Tibial nerve (tissue), 4 donors: ENCODE measurements at regions not wholly inside any gene's neighbourhood (a gene's known extent, or its start where the extent isn't known, plus 50 kb on each side); places are given as distances from the start of the nearest gene placed in this dataset.

Experiments
- DNase-seq, 2 donors: peaks; one replicate each; pipeline ENCODE4 v3.0.0-alpha.2; 2019; ENCODE audit warnings: low spot score in 2 of 2
- H3K27ac ChIP-seq, 4 donors: fragments of 200-600 bp; sonication (generic) in 3 of 4; one replicate each; pipeline ENCODE4 v1.5.1; 2017 to 2019; ENCODE audit warnings: mild to moderate bottlenecking in 1 of 4
- H3K27me3 ChIP-seq, 2 donors: fragments of 200-600 bp; sonication (generic) in 1 of 2; one replicate each; pipeline versions ENCODE4 v1.5.1 to v1.6.0; 2017 to 2019
- H3K36me3 ChIP-seq, 3 donors: fragments of 200-600 bp; sonication (generic); one replicate each; pipeline ENCODE4 v1.5.1; 2018 to 2019
- H3K4me1 ChIP-seq, 4 donors: fragments of 200-600 bp; sonication (generic) in 3 of 4; one replicate each; pipeline ENCODE4 v1.5.1; 2017 to 2019
- H3K4me3 ChIP-seq, 4 donors: fragments of 200-600 bp; sonication (generic) in 3 of 4; one replicate each; pipeline ENCODE4 v1.5.1; 2017 to 2019; ENCODE audit warnings: mild to moderate bottlenecking in 1 of 4, moderate library complexity in 1 of 4
- H3K9me3 ChIP-seq, 4 donors: fragments of 200-600 bp; sonication (generic) in 3 of 4; one replicate each; pipeline ENCODE4 v1.5.1; 2017 to 2019
- CTCF ChIP-seq, 5 experiments: fragments of 200-600 bp in 3 of 5; fragments of 450-650 bp in 2 of 5; sonication (generic) in 3 of 5; IDR thresholded peaks; one replicate each; pipeline ENCODE4 v1.5.1; 2016 to 2019; ENCODE audit warnings: antibody characterized with exemption in 5 of 5, mild to moderate bottlenecking in 3 of 5, moderate library complexity in 2 of 5
- EP300 ChIP-seq, 2 donors: sonication (generic); formaldehyde crosslinking; IDR thresholded peaks; one replicate each; pipeline ENCODE4 v1.6.1; 2017; ENCODE audit warnings: antibody characterized with exemption in 2 of 2, mild to moderate bottlenecking in 1 of 2
- POLR2A ChIP-seq, 2 donors: fragments of 450-650 bp; IDR thresholded peaks; one replicate each; pipeline ENCODE4 v1.6.1; 2017; ENCODE audit warnings: antibody characterized with exemption in 2 of 2, mild to moderate bottlenecking in 2 of 2, moderate library complexity in 2 of 2
- WGBS, 2 donors: methylation state at CpG; one replicate each; pipeline ENCODE4 v1.1.5; 2018; 5-methylcytosine and 5-hydroxymethylcytosine counted together

DNA sequence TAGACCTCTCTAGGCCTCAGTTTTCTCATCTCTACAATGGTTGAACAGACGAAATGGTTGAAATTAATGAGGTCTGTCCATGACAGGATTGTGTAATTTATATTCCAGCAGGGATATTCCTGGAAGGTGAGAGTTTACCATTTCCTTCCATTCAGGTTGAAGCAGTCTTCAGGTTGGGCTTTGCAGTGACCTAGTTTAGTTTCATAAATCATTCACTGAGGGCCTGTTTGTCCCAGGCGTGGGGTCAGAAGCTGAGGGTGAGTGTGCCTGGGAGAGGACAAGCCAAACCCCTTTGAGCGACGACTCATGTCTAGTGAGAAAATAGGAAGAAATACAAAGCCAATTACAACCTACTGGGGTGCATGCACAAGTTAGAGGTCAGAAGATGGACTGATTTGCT lies 57.2 kb upstream of the CACNA2D3 start:
- H3K36me3 ChIP-seq = no peaks in the 10 kb centered on the region

DNA sequence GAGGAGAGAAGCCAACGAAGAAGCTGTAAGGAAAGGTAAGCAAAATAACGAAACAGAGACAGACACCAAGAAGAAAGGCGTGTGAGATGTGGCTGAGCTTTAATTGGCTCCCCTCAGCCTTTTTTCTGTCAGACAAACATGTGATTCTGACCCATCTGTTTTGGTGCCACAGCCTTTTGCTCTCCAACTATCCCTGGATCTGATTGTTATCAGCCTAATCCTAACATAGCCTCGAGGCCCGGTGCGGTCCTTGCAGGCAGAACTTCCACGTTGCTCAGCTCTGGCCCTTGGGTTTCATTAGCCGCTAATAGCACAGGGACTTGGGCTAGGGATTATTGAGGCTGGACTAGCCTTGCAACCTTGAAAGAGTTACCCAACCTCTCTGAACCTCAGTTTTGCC lies 57.9 kb upstream of the CACNA2D3 start:
- no peaks in the 10 kb centered on the region for H3K4me1 ChIP-seq
- no peak for DNase-seq
- TF ChIP-seq EP300 (IDR thresholded peaks at IDR 0.05) (no peak), CTCF (IDR thresholded peaks at IDR 0.05) (no peak), POLR2A (IDR thresholded peaks at IDR 0.05) (no peak)
- no peak overlapping the region for H3K27ac ChIP-seq
- 74 to 77% methylated on average over 8 of the region's 8 CpGs for WGBS, 2 donors
- H3K4me3 ChIP-seq = no peak overlapping the region
- peaks cover 0 to 1% (median 0%) of the 10 kb centered on the region in 4 donors for H3K9me3 ChIP-seq
- H3K36me3 ChIP-seq = no peaks in the 10 kb centered on the region
- no peaks in the 10 kb centered on the region for H3K27me3 ChIP-seq

More for the DNA sequence above, 57.2 kb upstream of the CACNA2D3 start:
- peaks cover 0 to 8% (median 0%) of the 10 kb centered on the region in 4 donors for H3K9me3 ChIP-seq
- no peaks in the 10 kb centered on the region for H3K27me3 ChIP-seq
- DNase-seq = no peak
- H3K27ac ChIP-seq = no peak overlapping the region
- no peak overlapping the region for H3K4me3 ChIP-seq
- H3K4me1 ChIP-seq = no peaks in the 10 kb centered on the region
- TF ChIP-seq POLR2A (IDR thresholded peaks at IDR 0.05) = no peak
- no peak for TF ChIP-seq EP300 (IDR thresholded peaks at IDR 0.05)
- TF ChIP-seq CTCF (IDR thresholded peaks at IDR 0.05) = no peak
- WGBS, 2 donors = 71 to 78% methylated on average over 4 of the region's 4 CpGs

- H3K27me3 ChIP-seq = no peaks in the 10 kb centered on the region
- no peaks in the 10 kb centered on the region for H3K36me3 ChIP-seq
- 87 to 96% methylated on average over 3 of the region's 3 CpGs for WGBS, 2 donors
- no peaks in the 10 kb centered on the region for H3K4me1 ChIP-seq
- H3K27ac ChIP-seq = no peak overlapping the region
- TF ChIP-seq CTCF (IDR thresholded peaks at IDR 0.05) (no peak), POLR2A (IDR thresholded peaks at IDR 0.05) (no peak), EP300 (IDR thresholded peaks at IDR 0.05) (no peak)
- H3K4me3 ChIP-seq = no peak overlapping the region
- no peaks in the 10 kb centered on the region for H3K9me3 ChIP-seq
- no peak for DNase-seq
Measured at GRCh38 chr3:54062546-54062945, 59.8 kb upstream of the CACNA2D3 start.

DNA sequence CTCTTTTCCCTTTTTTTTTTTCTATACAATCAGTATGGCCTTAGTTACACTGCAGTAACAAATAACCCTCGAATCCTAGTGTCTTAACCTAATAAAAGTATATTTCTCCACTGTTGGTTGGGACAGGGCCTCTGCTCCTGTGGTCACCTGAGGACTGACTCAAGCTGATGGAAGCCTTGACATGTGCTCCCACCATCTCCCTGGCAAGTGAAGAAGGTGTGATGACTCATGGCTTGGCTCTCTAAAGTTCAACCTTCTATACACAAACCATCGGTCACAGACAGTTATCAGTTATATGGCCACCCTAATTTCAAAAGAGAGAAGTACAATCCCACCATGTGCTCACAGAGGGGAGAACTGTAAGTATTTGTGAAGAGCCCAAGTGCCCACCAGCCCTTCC lies 65.8 kb upstream of the CACNA2D3 start:
- 80 to 86% methylated on average over 2 of the region's 2 CpGs for WGBS, 2 donors
- no peaks in the 10 kb centered on the region for H3K9me3 ChIP-seq
- DNase-seq = no peak
- no peaks in the 10 kb centered on the region for H3K4me1 ChIP-seq
- TF ChIP-seq CTCF (IDR thresholded peaks at IDR 0.05) (no peak), EP300 (IDR thresholded peaks at IDR 0.05) (no peak), POLR2A (IDR thresholded peaks at IDR 0.05) (no peak)
- H3K27ac ChIP-seq = no peak overlapping the region
- H3K36me3 ChIP-seq = no peaks in the 10 kb centered on the region
- H3K27me3 ChIP-seq = no peaks in the 10 kb centered on the region
- H3K4me3 ChIP-seq = no peak overlapping the region

DNA sequence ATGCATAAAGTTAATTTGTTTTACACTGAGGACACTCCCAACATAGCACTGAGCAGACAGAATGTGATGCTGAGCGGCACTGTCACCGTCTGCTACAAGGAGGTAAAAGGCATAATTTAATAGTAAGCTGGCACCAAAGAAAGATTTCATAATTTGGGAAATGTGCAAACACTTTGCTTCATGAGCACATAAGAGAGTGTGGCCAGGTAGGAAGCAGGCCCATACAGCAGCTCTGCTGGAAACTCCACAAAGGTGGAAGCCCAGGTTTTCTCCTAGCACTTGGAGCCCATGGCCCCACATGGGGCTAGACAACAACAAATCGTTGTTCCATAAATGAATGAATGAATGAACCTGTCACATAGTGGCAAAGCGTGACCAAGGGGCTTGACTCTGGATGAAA lies 68.5 kb upstream of the CACNA2D3 start:
- 90% methylated on average over 4 of the region's 4 CpGs for WGBS, 2 donors
- TF ChIP-seq POLR2A (IDR thresholded peaks at IDR 0.05) (no peak), CTCF (IDR thresholded peaks at IDR 0.05) (no peak), EP300 (IDR thresholded peaks at IDR 0.05) (no peak)
- Histone ChIP-seq H3K36me3 (no peaks in the 10 kb centered on the region), H3K4me1 (no peaks in the 10 kb centered on the region), H3K27me3 (no peaks in the 10 kb centered on the region), H3K4me3 (no peak overlapping the region), H3K27ac (no peak overlapping the region), H3K9me3 (no peaks in the 10 kb centered on the region)
- no peak for DNase-seq
